ENCODE measurements at regions not wholly inside any gene's neighbourhood (a gene's known extent, or its start where the extent isn't known, plus 50 kb on each side); places are given as distances from the start of the nearest gene placed in this dataset.

DNA sequence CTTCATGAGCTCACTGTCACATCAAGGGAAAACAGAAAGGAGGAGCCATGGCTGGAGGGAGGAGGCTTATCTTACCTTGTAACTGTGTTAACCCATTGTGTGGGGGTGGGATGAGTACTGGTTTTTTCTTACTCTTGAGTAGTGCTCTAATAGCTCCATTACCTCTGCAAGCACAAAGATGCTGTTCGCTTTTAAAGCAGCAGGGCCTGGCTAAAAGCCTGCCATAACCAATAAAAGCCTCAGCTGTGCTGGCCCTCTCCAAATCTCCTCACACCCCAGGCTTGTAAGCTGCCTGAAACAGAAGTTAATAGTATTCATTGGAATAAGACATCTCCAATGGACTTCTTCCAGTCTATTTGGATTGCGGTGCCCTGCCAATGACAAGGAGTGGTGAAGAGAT, 544.1 kb downstream of the TUSC7 start:
- DNase-seq (ENCODE audit: low spot score): no peak

DNA sequence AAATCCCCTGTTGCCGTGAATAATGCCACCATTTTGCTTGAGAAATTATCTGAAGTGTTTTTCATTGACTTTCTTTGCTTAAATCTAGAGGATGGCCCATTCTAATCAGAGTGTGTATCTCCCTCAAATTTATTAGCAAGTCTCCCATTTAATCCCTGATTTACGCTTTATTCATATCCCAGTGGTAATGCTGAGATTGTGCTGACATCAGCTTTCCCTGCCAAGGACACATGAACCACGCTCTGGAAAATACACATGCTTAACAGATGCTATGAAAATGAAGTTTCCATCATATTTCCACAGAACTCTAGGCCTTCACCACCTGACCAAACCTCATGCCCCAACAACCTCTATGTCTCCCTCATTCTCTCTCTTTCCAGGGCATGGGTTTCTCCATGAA, 545.4 kb downstream of the TUSC7 start:
- no peak for DNase-seq (ENCODE audit: low spot score)

DNA sequence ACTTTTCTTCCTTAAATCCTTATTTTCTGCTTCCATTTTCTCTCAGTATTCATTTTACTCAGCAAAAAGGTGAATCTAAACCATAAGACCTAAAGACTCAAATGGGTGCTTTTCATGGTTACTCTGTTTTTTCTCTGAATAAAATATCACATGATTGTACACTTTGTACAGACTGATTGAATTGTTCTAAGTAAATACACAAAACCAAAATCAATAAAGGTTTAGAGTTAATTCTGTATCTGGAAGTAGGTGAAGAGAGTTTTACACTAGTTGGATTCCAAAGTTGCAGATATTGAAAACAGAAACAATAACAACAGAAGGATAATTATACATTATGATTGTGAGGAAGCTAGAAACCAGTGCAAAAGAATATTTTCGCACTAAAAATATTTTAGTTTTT, 546.2 kb downstream of the TUSC7 start:
- no peak for DNase-seq (ENCODE audit: low spot score)

DNA sequence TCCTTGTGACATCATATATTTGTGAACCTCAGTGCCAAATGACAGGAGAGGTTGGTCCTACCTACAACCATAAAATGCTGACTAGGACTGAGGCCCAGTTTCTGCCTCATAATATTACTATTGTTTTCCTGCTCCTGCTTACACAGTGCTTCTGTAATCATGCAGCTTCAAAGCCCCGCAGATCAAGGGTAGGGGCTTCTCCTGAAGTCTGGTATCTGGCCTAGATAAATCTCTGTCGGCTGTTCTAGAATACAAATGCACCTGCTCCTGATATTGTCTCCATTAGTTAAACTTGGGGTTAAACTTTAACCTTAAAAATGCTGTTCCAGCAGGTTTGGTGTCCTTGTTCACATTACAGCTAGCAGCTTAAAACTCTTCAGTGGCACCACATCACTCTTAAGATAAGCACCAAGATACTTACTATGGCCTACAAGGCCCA, 552.4 kb downstream of the TUSC7 start:
- no peak for DNase-seq (ENCODE audit: low spot score)

DNA sequence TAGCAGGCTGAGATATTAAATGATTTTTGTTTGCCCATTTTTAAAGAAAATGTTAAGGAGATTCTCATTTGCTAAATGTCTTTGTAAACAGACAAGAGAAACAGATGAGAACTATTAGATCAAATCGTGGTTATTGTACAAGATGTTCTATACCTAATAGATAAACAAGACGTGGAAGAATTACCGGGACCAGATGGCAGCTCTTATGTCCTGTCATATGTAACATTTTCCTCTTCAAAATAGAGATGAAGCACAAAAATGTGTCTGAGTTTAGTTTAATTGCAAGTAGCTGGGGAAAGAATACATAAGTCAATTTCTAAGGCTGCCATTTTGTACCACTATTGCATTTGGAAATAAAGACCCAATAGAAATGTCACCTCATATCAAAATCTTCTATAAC, 553.7 kb downstream of the TUSC7 start:
- no peak for DNase-seq (ENCODE audit: low spot score)

DNA sequence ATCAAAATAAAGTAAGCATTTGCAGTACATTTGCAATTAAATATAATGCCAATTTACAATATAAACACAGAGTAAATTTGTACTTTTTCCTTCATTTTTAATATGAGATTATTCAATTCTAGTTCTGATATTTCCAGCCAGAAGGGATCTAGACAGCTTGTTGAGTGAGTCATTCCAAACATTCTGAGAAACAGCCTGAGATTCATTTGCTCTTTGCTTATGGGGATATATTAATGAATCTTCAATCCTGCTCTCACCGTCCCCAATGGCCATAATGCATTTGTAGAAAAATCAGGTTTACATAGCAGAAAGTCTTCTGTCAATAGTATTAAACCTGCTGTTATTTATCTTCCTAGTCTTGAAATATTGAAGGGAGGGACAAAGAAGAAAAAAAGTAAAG, 554.2 kb downstream of the TUSC7 start:
- DNase-seq (ENCODE audit: low spot score): no peak

DNA sequence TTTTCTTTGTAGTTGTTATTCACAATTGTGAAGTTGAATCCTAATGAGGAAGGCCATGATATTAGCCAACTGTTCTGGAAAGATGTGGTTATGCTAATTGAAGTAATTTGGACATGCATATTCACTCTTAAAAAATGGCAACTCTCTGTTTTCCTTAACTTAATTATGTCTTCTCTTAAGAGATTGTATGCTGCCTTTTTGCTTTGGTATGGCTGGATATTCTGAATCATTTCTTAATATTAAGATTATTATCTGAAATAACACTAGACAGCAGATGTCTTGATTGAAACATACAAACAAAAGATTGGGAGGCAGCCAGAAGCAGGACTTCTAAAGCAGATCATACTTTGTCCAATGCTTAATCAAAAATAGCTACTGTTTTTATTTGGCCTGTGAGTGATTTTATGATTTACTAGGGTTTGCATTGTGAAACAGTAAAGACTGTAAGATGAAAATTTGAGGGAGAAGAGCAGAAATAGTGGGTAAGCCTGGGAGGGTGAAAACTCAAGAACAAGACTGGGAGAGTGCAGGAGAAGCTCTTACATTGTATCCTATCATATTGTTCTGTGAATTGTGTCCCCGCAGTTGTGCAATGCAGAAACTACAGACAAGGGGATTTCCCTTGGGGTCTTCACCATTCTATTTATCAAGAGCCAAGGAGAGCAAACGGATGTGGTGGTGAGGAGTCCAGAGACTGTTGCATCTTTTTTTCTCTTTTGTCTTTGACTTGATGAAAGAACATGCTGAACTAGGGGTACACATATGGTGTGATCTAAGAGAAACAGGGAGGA, 554.8 kb downstream of the TUSC7 start:
- DNase-seq (ENCODE audit: low spot score): no peak

DNA sequence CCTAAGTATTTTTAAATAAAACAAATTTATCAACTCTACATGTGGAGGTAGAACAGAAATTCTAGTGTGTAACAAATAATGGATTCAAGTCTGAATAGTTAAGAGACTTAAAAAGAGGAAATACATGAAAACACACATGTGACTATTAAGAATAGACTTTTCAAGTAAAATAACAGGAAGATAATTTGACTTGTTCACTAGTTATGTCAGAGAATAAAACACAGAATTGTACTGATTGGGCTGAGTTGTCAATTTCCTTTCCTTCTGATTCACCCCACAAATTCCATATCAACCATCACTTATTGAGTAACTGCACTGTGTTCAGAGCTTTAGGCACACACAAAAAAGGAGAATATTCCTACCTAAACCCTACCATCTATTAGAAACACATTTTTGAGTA, 557.2 kb downstream of the TUSC7 start:
- DNase-seq (ENCODE audit: low spot score): no peak

DNA sequence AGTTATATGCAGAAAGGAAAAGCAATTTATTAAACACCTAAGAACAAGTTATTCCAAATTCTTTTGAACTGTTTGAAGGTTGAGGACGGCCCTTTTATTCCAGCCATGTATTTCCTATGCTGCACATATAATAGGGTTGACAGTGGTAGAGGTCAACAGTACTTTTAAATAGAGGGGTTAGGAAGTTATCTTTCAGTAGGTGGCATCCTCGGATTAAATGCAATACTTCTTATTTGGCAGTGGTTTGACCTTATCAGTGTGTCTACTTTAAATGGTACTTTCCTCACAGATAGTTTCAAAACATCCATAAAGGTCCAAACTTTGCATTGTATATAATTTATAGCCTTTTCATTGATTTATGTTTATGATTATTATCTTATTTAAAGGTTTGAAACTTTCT, 558.7 kb downstream of the TUSC7 start:
- DNase-seq (ENCODE audit: low spot score): no peak

DNA sequence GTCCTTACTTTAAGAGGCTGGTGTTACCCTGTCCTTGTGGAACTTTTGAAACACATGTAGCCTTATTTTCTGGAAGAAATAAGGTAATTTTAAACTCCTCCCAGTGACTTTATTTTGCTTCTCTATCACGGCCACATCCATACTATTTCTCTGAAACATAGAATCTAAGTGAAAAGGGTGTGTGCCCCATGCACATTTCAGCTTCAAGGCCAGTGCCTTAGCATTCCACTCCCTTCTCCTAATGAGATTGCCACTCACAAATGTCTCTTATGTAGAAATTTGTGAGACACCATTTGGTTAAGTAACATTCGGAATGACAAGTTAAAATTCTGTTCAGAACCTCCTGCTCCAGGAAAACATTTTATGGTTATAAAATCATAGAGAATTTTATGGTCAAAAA, 562.7 kb downstream of the TUSC7 start:
- DNase-seq (ENCODE audit: low spot score): no peak

DNA sequence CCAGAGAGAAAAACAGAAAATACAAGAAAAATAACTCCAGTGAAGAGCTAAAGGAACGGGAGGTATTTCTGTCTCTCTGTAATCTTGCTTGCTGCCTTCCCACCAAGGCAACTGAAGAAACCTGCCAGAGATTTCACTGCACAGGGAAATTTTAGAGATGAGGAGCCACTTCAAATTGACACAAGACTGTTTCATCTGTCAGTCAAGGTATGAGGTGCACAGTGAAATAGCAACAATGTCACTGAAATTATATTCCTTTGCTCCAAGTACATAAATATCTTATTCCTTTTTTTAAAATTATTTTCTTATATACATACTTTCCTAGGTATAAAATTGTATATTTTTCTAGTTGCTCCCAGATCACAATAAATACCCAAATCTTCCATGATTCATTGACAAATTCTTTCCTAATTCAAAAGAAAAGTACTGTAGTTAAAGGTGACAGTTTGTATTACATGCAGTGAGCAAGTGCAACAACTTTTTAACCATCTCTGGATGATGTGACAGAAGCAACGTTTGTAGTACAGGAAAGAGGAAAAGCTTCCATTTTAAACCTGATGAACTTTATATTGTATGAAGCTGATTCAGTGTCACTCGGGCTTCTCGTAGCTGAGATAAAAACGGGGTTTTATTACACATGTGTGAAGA, 563.4 kb downstream of the TUSC7 start:
- DNase-seq (ENCODE audit: low spot score): no peak

DNA sequence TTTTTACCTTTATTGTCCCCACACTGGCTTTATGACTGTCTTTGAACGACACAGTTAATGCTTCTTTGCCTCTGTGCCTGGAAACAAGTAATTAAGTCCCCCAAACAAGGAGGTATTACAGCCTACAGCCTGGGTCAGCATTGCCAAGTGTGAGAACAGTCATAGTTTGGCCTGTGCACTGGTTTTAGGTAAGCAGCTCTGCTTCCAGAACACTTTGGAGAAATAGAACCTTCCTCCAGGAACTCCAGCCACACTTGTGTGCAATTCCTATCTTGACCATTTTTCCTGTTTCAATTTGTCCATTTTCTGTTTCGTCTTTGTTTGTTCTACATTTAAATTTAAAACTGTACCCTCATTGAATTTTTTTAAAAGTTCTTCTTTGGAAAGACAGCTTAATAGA, 568.2 kb downstream of the TUSC7 start:
- DNase-seq (ENCODE audit: low spot score): no peak

DNA sequence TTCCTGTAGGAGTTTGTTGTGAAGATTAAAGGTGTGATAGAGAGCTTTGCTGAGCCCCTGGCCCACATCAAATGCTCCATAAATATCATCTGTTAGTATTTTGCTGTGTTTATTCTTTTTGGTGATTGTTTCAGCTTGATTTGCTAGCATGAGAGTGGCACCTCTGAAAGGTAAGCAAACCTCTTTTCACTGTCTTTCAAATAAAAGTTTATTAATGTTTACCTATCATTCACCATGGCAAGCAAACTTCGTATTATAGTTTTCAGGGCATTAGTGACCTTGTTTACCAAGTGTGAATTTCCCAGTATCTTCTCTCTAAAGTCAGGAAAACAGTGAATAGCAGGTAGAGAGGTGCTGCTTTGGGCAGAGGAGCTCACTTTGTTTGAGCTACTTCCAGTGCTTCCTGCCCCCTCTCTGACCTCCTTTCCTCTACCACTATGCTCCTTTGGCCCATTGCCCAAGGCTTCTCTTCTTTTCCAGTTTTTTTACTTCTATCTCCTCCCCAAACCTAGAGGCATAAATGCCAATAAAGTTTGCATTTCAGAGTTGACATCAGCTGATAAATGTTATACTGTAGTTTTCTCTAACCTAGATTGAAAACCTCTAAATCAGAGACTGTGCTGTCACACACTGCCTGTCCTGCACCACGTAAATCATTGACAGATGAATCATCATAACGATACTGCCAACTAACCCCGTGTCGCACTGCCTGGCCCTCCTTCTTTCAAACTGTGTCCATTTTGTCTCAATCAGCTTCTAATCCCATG, 569.0 kb downstream of the TUSC7 start:
- peak; percentile 2 for DNase-seq (ENCODE audit: low spot score)

DNA sequence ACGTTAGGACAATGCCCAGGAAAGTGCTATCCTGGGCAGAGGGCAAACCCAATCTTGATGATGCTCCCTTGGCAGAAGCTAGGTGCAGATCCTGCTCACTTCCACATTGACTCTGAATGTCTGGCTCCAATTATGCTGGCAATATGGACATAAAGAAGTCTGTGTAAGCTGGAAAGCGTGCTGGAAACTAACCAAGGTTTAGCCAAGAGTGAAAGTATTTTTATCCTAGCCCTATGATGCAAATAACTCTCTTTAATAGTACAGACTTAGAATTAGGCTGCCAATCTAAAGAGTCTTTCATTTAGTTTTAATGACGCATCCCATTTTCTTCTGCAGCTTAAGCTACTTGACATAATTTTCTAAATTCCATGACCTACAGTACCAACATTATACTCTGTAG, 571.8 kb downstream of the TUSC7 start:
- DNase-seq (ENCODE audit: low spot score): no peak

DNA sequence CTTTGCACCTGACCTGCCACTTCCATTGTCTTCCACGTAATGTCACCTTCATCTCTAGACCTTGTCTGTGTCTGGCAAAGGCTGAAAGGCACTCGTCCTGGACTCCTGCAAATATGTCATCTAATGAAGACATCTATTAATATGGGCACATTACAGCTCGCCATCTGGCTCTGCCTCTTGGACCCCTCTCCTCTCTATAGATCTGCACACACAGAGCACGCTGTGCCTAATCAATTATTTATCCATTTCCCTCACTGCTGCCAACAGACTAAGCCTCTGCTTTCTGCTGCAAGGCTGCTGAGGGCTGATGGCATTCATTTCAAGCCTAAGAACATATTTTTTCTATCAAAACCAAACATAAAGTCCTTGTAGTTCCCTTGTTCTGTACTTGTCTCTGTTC, 573.0 kb downstream of the TUSC7 start:
- no peak for DNase-seq (ENCODE audit: low spot score)

DNA sequence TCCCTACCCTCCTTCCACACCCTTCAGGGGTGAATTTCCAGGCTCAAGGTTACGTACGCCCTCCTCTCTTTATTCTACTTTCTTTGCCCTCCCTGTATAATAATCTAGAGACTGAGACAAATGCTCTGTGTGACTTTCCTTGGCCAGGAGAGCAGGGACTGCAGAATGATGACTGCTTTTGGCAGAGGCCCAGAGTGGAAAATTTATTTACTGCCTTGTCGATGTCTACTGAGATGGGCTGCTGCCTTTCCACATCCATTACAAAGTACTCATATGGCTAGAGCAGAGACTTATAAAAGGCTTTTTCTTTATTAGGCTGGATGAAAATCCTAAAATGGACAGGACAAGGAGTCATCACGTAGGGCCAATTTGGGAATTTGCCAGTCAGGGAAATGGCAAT, 576.2 kb downstream of the TUSC7 start:
- no peak for DNase-seq (ENCODE audit: low spot score)

DNA sequence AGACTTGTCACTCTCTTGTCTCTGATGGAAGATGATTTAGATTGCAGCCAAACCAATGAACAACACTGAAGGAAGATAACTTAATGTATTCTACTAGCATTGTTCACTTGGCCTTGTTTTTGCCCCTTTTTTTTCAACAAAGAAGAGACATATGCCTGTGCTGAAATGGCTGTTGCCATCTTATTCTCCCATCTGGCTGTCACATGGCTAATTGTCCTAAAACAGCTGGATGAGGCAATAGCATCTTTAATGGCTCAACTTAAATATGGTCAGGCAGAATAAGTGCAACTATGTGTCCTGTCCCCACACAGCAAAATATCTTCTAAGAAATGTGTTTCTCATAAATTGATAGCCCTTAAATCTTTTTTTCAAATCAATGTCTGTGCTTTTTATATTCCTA, 576.9 kb downstream of the TUSC7 start:
- no peak for DNase-seq (ENCODE audit: low spot score)

DNA sequence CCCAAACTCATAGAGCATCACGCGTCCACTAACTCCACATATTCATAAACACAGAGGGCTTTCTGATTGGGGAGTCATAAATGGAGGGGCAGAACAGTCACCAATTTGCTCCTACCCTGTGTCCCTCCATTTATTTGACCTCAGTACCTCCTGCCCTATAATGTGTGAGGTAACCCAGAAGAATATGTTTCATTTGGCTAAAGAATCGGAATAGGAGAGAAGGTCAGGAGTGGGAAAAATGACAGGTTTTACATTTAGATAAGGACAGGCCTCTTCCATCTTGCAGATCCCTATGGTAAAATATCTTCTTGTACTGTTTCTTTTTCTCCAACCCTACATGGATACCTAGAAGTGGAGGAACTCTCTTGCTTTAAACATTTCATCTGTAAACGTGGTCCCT, 578.0 kb downstream of the TUSC7 start:
- DNase-seq (ENCODE audit: low spot score): no peak

DNA sequence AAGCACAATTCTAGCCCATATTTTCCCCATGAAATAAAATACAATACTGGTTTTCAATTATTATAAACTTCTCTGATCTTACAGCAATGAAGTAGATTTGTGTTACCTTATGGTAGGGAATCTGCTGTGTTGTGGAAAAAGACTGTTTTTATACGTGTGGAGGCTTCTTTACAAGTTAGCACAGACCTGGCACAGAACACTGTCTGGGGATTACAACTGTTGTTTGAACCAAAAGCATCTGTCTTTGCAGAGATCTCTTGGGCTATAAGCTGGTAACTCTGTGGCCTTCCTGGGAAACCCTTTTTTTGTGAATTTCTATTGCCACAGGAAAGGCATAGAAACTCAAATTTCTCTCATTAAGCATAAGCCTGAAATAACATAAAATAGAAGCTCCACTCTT, 581.9 kb downstream of the TUSC7 start:
- DNase-seq (ENCODE audit: low spot score): no peak

DNA sequence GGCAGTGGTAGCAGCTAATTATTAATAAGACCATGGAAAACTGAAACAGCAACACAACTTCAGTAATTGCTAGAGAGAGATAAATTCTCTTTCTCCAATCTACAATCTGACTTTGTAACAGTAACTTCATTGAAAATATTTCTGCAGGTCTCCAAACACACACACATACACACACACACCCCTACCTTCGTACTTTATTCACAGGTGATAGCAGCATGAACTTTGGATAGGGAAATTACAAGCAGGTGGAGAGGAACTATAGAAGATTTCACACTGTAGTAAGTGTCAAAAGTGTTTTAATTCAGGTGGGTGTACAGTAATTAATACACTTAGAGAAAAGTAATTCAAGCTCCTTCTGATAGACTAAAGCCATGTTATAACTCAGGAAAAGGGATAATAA, 587.5 kb downstream of the TUSC7 start:
- DNase-seq (ENCODE audit: low spot score): no peak

DNA sequence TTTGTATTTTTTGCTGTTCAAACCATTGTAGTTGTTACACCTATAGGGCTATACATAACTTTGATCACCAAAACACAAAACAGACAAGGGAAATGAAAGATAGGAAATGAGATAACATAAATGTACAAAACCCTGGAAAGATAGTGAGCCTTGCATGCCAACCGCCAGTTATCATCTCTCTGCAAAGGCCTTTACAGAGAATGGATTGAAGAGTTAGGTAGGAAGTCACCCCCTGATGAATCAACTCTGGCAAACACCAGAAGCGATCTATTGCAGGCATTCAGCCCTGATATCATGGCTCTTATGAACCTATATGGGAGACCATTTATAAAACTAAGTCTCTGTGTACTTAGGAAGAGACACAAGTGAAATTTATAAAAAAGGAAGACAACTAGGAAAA, 588.0 kb downstream of the TUSC7 start:
- no peak for DNase-seq (ENCODE audit: low spot score)

DNA sequence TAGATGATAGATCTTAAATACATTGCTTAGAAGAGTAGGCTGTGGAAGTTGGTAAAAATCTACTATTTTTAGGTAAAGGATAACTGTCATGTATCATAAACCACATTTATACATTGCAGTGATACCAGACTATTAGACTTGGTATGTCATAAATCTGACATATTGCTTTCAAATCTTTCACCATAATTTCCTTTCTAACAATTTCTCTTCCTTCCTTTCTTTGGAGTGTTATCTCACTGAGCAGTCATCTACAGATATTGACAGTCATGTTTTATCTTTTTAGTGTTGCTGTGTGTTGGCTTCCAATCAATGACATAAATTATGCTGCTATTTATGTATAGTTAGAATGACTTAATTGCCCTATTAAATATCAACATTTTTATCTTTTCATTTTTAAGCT, 588.7 kb downstream of the TUSC7 start:
- no peak for DNase-seq (ENCODE audit: low spot score)

DNA sequence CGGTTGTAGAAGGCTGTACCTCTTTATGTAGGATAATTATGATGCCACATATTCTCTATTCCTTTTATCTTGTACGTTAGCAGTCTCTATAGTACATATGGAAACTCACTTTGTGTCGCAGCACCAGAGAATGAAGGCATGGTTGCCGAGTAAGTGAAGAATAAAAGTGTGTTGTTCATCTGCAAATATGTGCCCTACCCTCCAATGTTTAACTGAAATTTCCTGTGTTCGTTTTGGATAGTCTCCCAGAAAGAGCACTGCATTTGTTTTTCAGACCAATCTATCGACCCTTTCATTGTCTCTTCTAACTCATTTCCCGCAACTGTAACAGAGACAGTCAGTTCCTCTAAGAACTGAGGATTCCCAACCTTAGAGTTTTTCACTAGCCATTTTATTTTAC, 592.8 kb downstream of the TUSC7 start:
- no peak for DNase-seq (ENCODE audit: low spot score)
